ENCODE measurements at regions not wholly inside any gene's neighbourhood (a gene's known extent, or its start where the extent isn't known, plus 50 kb on each side); places are given as distances from the start of the nearest gene placed in this dataset.

- peaks cover 3 to 10% of the 10 kb centered on the region in 2 donors for H3K4me1 Mint-ChIP-seq
- H3K27ac Mint-ChIP-seq, result no peak overlapping the region
- H3K9me3 Mint-ChIP-seq, result peaks cover 10 to 20% of the 10 kb centered on the region in 2 donors
- H3K27me3 Mint-ChIP-seq, result peaks cover 32 to 40% of the 10 kb centered on the region in 2 donors
- H3K4me3 Mint-ChIP-seq, result no peak overlapping the region
- ATAC-seq (replicated peaks) (peak; percentile 66 to 82), DNase-seq (no peak)
- peaks cover 6 to 13% of the 10 kb centered on the region in 2 donors for H3K36me3 Mint-ChIP-seq
Observed at GRCh38 chr15:77844798-77845446, 212.2 kb upstream of the LINGO1 start.

- no peak overlapping the region for H3K27ac Mint-ChIP-seq
- H3K36me3 Mint-ChIP-seq, result peaks cover 4 to 13% of the 10 kb centered on the region in 2 donors
- DNase-seq, result no peak
- peaks cover 36 to 50% of the 10 kb centered on the region in 2 donors for H3K27me3 Mint-ChIP-seq
- H3K9me3 Mint-ChIP-seq, result peaks cover 9 to 17% of the 10 kb centered on the region in 2 donors
- H3K4me3 Mint-ChIP-seq, result no peak overlapping the region
- peaks cover 3 to 10% of the 10 kb centered on the region in 2 donors for H3K4me1 Mint-ChIP-seq
- no peak for ATAC-seq (replicated peaks)
Observed at GRCh38 chr15:77843546-77843945, 210.8 kb upstream of the LINGO1 start.

GRCh38 chr15:77840991-77841775 is 208.5 kb upstream of the LINGO1 start:
- no peak for DNase-seq
- Mint-ChIP-seq H3K4me3 (no peak overlapping the region), H3K27ac (no peak overlapping the region), H3K9me3 (peaks cover 9 to 13% of the 10 kb centered on the region in 2 donors), H3K36me3 (peaks cover 4 to 11% of the 10 kb centered on the region in 2 donors), H3K27me3 (peaks cover 34 to 42% of the 10 kb centered on the region in 2 donors), H3K4me1 (peaks cover 3 to 10% of the 10 kb centered on the region in 2 donors)
- ATAC-seq (replicated peaks), result no peak

GRCh38 chr15:77839970-77840905 is 207.5 kb upstream of the LINGO1 start:
- H3K4me1 Mint-ChIP-seq, result peaks cover 3 to 10% of the 10 kb centered on the region in 2 donors
- no peak overlapping the region for H3K27ac Mint-ChIP-seq
- DNase-seq, result no peak

GRCh38 chr15:77839456-77839855 is 206.7 kb upstream of the LINGO1 start:
- H3K36me3 Mint-ChIP-seq, result peaks cover 0 to 3% of the 10 kb centered on the region in 2 donors
- ATAC-seq (replicated peaks), result no peak
- peaks cover 3% of the 10 kb centered on the region in 2 donors for H3K9me3 Mint-ChIP-seq
- H3K4me1 Mint-ChIP-seq, result peaks cover 1 to 5% of the 10 kb centered on the region in 2 donors
- peaks cover 32 to 35% of the 10 kb centered on the region in 2 donors for H3K27me3 Mint-ChIP-seq
- no peak overlapping the region for H3K27ac Mint-ChIP-seq
- DNase-seq, result no peak
- no peak overlapping the region for H3K4me3 Mint-ChIP-seq

More at GRCh38 chr15:77839970-77840905, 207.5 kb upstream of the LINGO1 start:
- peaks cover 32 to 35% of the 10 kb centered on the region in 2 donors for H3K27me3 Mint-ChIP-seq
- no peak for ATAC-seq (replicated peaks)
- no peak overlapping the region for H3K4me3 Mint-ChIP-seq
- H3K36me3 Mint-ChIP-seq, result peaks cover 4 to 7% of the 10 kb centered on the region in 2 donors
- H3K9me3 Mint-ChIP-seq, result peaks cover 8 to 9% of the 10 kb centered on the region in 2 donors

GRCh38 chr15:77838595-77838994 is 205.9 kb upstream of the LINGO1 start:
- H3K4me3 Mint-ChIP-seq, result no peak overlapping the region

GRCh38 chr15:77838061-77838460 is 205.3 kb upstream of the LINGO1 start:
- Mint-ChIP-seq H3K4me3 (no peak overlapping the region), H3K9me3 (no peaks in the 10 kb centered on the region), H3K27me3 (peaks cover 32 to 35% of the 10 kb centered on the region in 2 donors)

More at GRCh38 chr15:77838595-77838994, 205.9 kb upstream of the LINGO1 start:
- peaks cover 32 to 35% of the 10 kb centered on the region in 2 donors for H3K27me3 Mint-ChIP-seq
- H3K9me3 Mint-ChIP-seq, result no peaks in the 10 kb centered on the region
- no peak for DNase-seq
- ATAC-seq (replicated peaks), result no peak
- no peak overlapping the region for H3K27ac Mint-ChIP-seq
- no peaks in the 10 kb centered on the region for H3K36me3 Mint-ChIP-seq
- no peaks in the 10 kb centered on the region for H3K4me1 Mint-ChIP-seq

GRCh38 chr15:77837649-77838025 is 204.9 kb upstream of the LINGO1 start:
- DNase-seq (no peak), ATAC-seq (replicated peaks) (no peak)
- H3K4me3 Mint-ChIP-seq, result no peak overlapping the region
- H3K27ac Mint-ChIP-seq, result no peak overlapping the region
- H3K27me3 Mint-ChIP-seq, result peaks cover 32 to 36% of the 10 kb centered on the region in 2 donors
- no peaks in the 10 kb centered on the region for H3K36me3 Mint-ChIP-seq
- no peaks in the 10 kb centered on the region for H3K9me3 Mint-ChIP-seq
- no peaks in the 10 kb centered on the region for H3K4me1 Mint-ChIP-seq

More at GRCh38 chr15:77838061-77838460, 205.3 kb upstream of the LINGO1 start:
- no peak for DNase-seq
- H3K4me1 Mint-ChIP-seq, result no peaks in the 10 kb centered on the region
- ATAC-seq (replicated peaks), result no peak
- H3K36me3 Mint-ChIP-seq, result no peaks in the 10 kb centered on the region
- H3K27ac Mint-ChIP-seq, result no peak overlapping the region

- DNase-seq, result no peak
- Mint-ChIP-seq H3K9me3 (no peaks in the 10 kb centered on the region), H3K36me3 (no peaks in the 10 kb centered on the region), H3K27me3 (peaks cover 29 to 35% of the 10 kb centered on the region in 2 donors), H3K4me1 (no peaks in the 10 kb centered on the region), H3K4me3 (no peak overlapping the region), H3K27ac (no peak overlapping the region)
- ATAC-seq (replicated peaks), result no peak
Observed at GRCh38 chr15:77836906-77837648, 204.4 kb upstream of the LINGO1 start.

GRCh38 chr15:77836121-77836692 is 203.5 kb upstream of the LINGO1 start:
- H3K27me3 Mint-ChIP-seq, result peaks cover 26 to 27% of the 10 kb centered on the region in 2 donors
- H3K4me3 Mint-ChIP-seq, result no peak overlapping the region
- no peaks in the 10 kb centered on the region for H3K36me3 Mint-ChIP-seq
- DNase-seq (no peak), ATAC-seq (replicated peaks) (peak in 1 of 2 donors; percentile 39)
- no peak overlapping the region for H3K27ac Mint-ChIP-seq
- H3K4me1 Mint-ChIP-seq, result no peaks in the 10 kb centered on the region
- H3K9me3 Mint-ChIP-seq, result no peaks in the 10 kb centered on the region

- no peaks in the 10 kb centered on the region for H3K9me3 Mint-ChIP-seq
- no peaks in the 10 kb centered on the region for H3K4me1 Mint-ChIP-seq
- H3K4me3 Mint-ChIP-seq, result no peak overlapping the region
- ATAC-seq (replicated peaks) (no peak), DNase-seq (no peak)
- peaks cover 14 to 20% of the 10 kb centered on the region in 2 donors for H3K27me3 Mint-ChIP-seq
- H3K36me3 Mint-ChIP-seq, result no peaks in the 10 kb centered on the region
- H3K27ac Mint-ChIP-seq, result no peak overlapping the region
Observed at GRCh38 chr15:77834276-77834990, 201.7 kb upstream of the LINGO1 start.

GRCh38 chr15:77832874-77833273 is 200.2 kb upstream of the LINGO1 start:
- H3K4me3 Mint-ChIP-seq, result no peak overlapping the region
- H3K4me1 Mint-ChIP-seq, result no peaks in the 10 kb centered on the region
- no peaks in the 10 kb centered on the region for H3K9me3 Mint-ChIP-seq
- H3K27me3 Mint-ChIP-seq, result peaks cover 8 to 14% of the 10 kb centered on the region in 2 donors
- ATAC-seq (replicated peaks) (no peak), DNase-seq (no peak)
- no peaks in the 10 kb centered on the region for H3K36me3 Mint-ChIP-seq
- H3K27ac Mint-ChIP-seq, result no peak overlapping the region

GRCh38 chr15:77831986-77832385 is 199.3 kb upstream of the LINGO1 start:
- Mint-ChIP-seq H3K4me3 (no peak overlapping the region), H3K36me3 (no peaks in the 10 kb centered on the region), H3K4me1 (no peaks in the 10 kb centered on the region), H3K27ac (no peak overlapping the region), H3K9me3 (no peaks in the 10 kb centered on the region), H3K27me3 (peaks cover 1 to 8% of the 10 kb centered on the region in 2 donors)
- ATAC-seq (replicated peaks), result no peak
- no peak for DNase-seq
